DND-41 (cell line): ENCODE measurements at regions not wholly inside any gene's neighbourhood (a gene's known extent, or its start where the extent isn't known, plus 50 kb on each side); places are given as distances from the start of the nearest gene placed in this dataset.

Experiments
- EZH2 ChIP-seq: IDR thresholded peaks from 3 replicates; pipeline ENCODE4 v1.6.1; 2012; ENCODE audit warnings: borderline replicate concordance, low read depth, mild to moderate bottlenecking, moderate library complexity, low read length, inconsistent platforms; ENCODE audit not compliant: severe bottlenecking
- TF ChIP-seq, protein P1 (sequence below): IDR thresholded peaks from 2 replicates; pipeline ENCODE4 v1.5.1; 2012; ENCODE audit warnings: borderline replicate concordance, low read length, moderate library complexity, mild to moderate bottlenecking; ENCODE audit not compliant: poor library complexity, severe bottlenecking; ENCODE audit errors: extremely low read depth

DNA sequence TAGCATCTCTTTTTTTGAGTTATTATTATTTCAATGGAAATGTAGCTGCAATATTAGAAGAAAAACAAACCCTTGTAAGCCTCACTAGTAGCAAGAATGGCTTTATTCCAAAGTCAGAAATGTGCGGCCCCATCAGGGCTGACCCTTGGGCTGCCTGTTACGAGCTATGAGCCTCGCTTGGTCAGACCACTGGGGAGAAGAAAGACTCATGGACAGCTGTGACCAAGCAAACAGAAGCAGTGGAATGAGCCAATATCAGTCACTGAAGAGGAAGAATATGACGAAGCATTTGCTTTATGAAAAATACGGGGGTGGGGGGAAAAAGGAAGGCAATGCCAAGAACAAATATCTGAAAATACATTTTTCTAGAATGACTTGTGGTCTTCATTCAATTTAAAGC lies 504.5 kb downstream of the LMO4 start:
- TF ChIP-seq, protein P1, sequence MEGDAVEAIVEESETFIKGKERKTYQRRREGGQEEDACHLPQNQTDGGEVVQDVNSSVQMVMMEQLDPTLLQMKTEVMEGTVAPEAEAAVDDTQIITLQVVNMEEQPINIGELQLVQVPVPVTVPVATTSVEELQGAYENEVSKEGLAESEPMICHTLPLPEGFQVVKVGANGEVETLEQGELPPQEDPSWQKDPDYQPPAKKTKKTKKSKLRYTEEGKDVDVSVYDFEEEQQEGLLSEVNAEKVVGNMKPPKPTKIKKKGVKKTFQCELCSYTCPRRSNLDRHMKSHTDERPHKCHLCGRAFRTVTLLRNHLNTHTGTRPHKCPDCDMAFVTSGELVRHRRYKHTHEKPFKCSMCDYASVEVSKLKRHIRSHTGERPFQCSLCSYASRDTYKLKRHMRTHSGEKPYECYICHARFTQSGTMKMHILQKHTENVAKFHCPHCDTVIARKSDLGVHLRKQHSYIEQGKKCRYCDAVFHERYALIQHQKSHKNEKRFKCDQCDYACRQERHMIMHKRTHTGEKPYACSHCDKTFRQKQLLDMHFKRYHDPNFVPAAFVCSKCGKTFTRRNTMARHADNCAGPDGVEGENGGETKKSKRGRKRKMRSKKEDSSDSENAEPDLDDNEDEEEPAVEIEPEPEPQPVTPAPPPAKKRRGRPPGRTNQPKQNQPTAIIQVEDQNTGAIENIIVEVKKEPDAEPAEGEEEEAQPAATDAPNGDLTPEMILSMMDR = no peak
- no peak for TF ChIP-seq EZH2
